ENCODE measurements at regions not wholly inside any gene's neighbourhood (a gene's known extent, or its start where the extent isn't known, plus 50 kb on each side); places are given as distances from the start of the nearest gene placed in this dataset.
"Not testable (repeated sequence)": the region's sequence is repeated elsewhere in the genome, so short reads cannot be mapped to it uniquely, and the experiment has no call there.

GRCh38 chr12:97784904-97785303 lies 322.3 kb downstream of the RMST start:
- no peak for DNase-seq (ENCODE audit: low read depth in 2 of 3, low spot score in 2 of 3)

GRCh38 chr12:97790281-97790680 lies 327.7 kb downstream of the RMST start:
- no peak for DNase-seq (ENCODE audit: low read depth in 2 of 3, low spot score in 2 of 3)

- no peak for DNase-seq (ENCODE audit: low read depth in 2 of 3, low spot score in 2 of 3)
These were observed 334.9 kb downstream of the RMST start for GRCh38 chr12:97797473-97797872.

- DNase-seq (ENCODE audit: low read depth in 2 of 3, low spot score in 2 of 3): no peak
These were observed 338.0 kb downstream of the RMST start for GRCh38 chr12:97800561-97800960.

GRCh38 chr12:97801471-97802059 lies 339.0 kb downstream of the RMST start:
- DNase-seq (ENCODE audit: low read depth in 2 of 3, low spot score in 2 of 3): no peak

GRCh38 chr12:97805146-97805545 lies 342.5 kb downstream of the RMST start:
- DNase-seq (ENCODE audit: low read depth in 2 of 3, low spot score in 2 of 3): no peak

- no peak for DNase-seq (ENCODE audit: low read depth in 2 of 3, low spot score in 2 of 3)
These were observed 350.7 kb downstream of the RMST start for GRCh38 chr12:97813301-97813700.

- DNase-seq (ENCODE audit: low read depth in 2 of 3, low spot score in 2 of 3): no peak
These were observed 359.2 kb downstream of the RMST start for GRCh38 chr12:97821806-97822205.

- DNase-seq (ENCODE audit: low read depth in 2 of 3, low spot score in 2 of 3): no peak
These were observed 372.9 kb downstream of the RMST start for GRCh38 chr12:97835541-97835940.

- no peak for DNase-seq (ENCODE audit: low read depth in 2 of 3, low spot score in 2 of 3)
These were observed 374.8 kb downstream of the RMST start for GRCh38 chr12:97837401-97837800.

- no peak for DNase-seq (ENCODE audit: low read depth in 2 of 3, low spot score in 2 of 3)
These were observed 385.4 kb downstream of the RMST start for GRCh38 chr12:97848051-97848450.

GRCh38 chr12:97854477-97854876 lies 391.9 kb downstream of the RMST start:
- no peak for DNase-seq (ENCODE audit: low read depth in 2 of 3, low spot score in 2 of 3)

GRCh38 chr12:97862072-97862471 lies 399.5 kb downstream of the RMST start:
- no peak for DNase-seq (ENCODE audit: low read depth in 2 of 3, low spot score in 2 of 3)

GRCh38 chr12:97875064-97875463 lies 412.5 kb downstream of the RMST start:
- DNase-seq (ENCODE audit: low read depth in 2 of 3, low spot score in 2 of 3): no peak

- DNase-seq (ENCODE audit: low read depth in 2 of 3, low spot score in 2 of 3): no peak
These were observed 414.2 kb downstream of the RMST start for GRCh38 chr12:97876780-97877179.

GRCh38 chr12:97877404-97877803 lies 414.8 kb downstream of the RMST start:
- no peak for DNase-seq (ENCODE audit: low read depth in 2 of 3, low spot score in 2 of 3)

- DNase-seq (ENCODE audit: low read depth in 2 of 3, low spot score in 2 of 3): no peak
These were observed 424.0 kb downstream of the RMST start for GRCh38 chr12:97886511-97887176.

- not testable (repeated sequence) for DNase-seq (ENCODE audit: low read depth in 2 of 3, low spot score in 2 of 3)
These were observed 435.3 kb downstream of the RMST start for GRCh38 chr12:97897881-97898280.

- no peak for DNase-seq (ENCODE audit: low read depth in 2 of 3, low spot score in 2 of 3)
These were observed 436.9 kb downstream of the RMST start for GRCh38 chr12:97899529-97899928.

- no peak for DNase-seq (ENCODE audit: low read depth in 2 of 3, low spot score in 2 of 3)
These were observed 437.4 kb downstream of the RMST start for GRCh38 chr12:97899956-97900355.

- DNase-seq (ENCODE audit: low read depth in 2 of 3, low spot score in 2 of 3): no peak
These were observed 440.8 kb downstream of the RMST start for GRCh38 chr12:97903356-97903755.

GRCh38 chr12:97907504-97907903 lies 444.9 kb downstream of the RMST start:
- no peak for DNase-seq (ENCODE audit: low read depth in 2 of 3, low spot score in 2 of 3)

GRCh38 chr12:97910559-97910958 lies 448.0 kb downstream of the RMST start:
- no peak for DNase-seq (ENCODE audit: low read depth in 2 of 3, low spot score in 2 of 3)

Measured in hematopoietic multipotent progenitor cell (in vitro differentiated cells).